ENCODE measurements at regions not wholly inside any gene's neighbourhood (a gene's known extent, or its start where the extent isn't known, plus 50 kb on each side); places are given as distances from the start of the nearest gene placed in this dataset.

DNA sequence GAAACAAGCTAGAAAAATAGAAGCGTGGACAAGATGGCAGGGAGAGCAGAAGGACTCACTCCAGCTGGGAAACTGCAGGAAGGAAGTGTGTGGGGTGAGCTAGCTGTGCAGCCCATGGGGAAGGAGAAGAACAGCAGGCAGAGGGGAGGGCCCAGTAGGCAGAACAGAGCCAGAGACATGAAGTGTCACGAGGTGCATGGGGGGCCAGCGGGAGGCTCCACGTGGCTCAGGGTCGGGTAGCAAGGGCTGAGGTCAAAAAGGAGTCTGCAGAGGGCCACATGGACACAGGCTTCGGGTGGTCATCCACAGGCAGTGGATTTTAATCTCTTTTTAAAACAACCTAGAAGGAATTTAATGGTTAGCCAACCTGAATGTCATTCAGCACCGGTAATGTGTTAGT lies 669.0 kb downstream of the BCL11B start:
- DNase-seq (ENCODE audit: insufficient read length, low spot score) = no peak
- TF ChIP-seq, protein P1, sequence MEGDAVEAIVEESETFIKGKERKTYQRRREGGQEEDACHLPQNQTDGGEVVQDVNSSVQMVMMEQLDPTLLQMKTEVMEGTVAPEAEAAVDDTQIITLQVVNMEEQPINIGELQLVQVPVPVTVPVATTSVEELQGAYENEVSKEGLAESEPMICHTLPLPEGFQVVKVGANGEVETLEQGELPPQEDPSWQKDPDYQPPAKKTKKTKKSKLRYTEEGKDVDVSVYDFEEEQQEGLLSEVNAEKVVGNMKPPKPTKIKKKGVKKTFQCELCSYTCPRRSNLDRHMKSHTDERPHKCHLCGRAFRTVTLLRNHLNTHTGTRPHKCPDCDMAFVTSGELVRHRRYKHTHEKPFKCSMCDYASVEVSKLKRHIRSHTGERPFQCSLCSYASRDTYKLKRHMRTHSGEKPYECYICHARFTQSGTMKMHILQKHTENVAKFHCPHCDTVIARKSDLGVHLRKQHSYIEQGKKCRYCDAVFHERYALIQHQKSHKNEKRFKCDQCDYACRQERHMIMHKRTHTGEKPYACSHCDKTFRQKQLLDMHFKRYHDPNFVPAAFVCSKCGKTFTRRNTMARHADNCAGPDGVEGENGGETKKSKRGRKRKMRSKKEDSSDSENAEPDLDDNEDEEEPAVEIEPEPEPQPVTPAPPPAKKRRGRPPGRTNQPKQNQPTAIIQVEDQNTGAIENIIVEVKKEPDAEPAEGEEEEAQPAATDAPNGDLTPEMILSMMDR (IDR thresholded peaks at IDR 0.05; ENCODE audit: insufficient read depth, missing control alignments) = no peak
- no peak for FAIRE-seq

DNA sequence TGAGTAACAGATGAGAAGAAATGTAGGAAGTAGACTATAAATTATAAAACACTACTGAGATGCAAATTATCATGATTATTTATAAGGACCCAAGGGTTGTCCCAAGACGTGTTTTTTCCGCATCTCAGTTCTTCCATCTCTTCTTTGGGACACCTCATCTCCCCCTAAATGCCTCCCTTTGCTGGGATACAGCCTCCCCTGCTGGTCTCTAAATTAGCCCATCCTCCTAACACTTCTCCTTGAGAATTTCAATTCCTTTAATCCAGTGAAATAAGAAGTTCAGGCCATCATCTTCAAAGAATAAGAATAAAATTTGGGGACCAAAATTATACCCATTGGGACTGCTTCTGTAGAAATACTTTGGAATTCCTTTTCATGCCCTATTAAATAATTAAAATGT lies 667.0 kb downstream of the BCL11B start:
- FAIRE-seq (no peak), DNase-seq (ENCODE audit: insufficient read length, low spot score) (no peak)
- TF ChIP-seq, protein P1 (IDR thresholded peaks at IDR 0.05; ENCODE audit: insufficient read depth, missing control alignments) = no peak

DNA sequence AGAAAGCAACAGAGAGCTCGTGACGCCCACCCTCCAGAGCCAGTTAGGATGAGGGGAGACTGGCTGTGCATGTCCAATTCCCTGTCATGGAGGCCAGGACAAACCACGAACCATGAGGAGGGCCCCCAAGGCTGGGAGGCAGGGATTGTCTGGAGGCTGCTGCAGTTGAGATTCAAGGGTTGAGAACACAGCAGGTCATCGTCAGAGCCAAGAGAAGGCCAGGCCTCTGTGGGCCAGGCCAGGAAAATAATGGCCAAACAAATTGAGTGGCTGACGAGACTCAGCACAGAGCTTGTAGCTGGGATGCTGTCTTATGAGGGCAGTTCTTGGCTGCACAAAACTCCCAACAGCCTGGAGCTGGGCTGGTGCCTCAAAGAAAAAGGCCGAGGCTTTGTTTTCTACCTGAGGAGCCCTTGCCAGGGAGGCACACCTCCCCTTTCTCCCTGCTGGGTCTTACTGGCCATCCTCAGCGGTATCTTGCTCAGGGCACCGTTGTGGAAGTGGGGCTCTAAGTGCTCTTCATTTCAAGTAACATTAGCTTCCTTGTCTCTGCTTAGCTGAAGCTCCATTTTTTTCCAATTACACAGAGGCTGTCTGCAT lies 665.9 kb downstream of the BCL11B start:
- no peak for FAIRE-seq
- no peak for DNase-seq (ENCODE audit: insufficient read length, low spot score)
- TF ChIP-seq, protein P1 (IDR thresholded peaks at IDR 0.05; ENCODE audit: insufficient read depth, missing control alignments) = no peak

DNA sequence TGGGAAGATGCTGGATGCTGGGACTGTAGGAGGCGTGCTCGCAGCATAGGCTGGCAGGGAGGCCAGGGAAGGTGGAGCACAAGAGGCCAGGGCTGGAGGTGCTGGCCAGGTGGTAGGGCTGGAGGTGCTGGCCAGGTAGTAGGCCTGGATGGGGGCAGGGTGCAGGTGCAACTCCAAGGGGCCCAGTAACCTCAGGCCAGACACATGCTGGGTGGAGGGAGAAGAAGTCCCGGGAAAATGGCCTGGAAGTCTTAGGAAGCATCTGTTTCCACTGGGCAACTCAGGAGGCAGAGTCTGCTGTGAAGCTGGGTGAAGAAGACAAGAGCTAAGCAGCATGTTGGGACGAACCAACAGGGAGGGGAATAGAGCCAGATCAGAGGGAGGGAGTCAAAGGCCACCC lies 665.2 kb downstream of the BCL11B start:
- DNase-seq (ENCODE audit: insufficient read length, low spot score) (no peak), FAIRE-seq (no peak)
- TF ChIP-seq, protein P1 (IDR thresholded peaks at IDR 0.05; ENCODE audit: insufficient read depth, missing control alignments) = no peak

DNA sequence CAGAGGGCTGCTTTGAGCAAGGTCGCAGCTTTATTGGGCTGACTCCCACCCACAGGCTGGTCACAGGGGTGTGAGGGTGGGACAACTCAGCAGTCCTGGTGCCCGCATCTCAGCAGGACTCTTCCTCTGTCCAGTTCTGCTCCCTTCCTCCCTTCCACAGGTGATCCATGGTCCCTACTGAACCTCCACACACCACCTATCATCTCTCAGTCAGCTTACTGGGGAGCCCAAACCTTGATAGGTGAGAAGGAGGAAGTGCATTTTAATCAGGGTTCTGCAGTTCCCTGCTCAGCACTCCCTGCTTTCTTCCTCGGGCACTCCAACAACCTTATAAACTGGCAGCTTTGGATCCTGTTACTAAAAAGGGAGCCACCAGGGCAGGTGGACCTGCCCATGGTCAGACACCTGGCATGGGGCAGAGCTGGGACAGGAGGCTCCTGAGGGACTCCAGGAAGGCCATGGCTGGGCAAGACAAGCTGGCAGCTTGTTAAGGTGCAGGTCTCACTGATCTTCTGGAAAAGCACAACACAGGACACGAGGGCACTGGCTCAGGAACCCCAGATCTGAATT lies 664.6 kb downstream of the BCL11B start:
- TF ChIP-seq, protein P1 (IDR thresholded peaks at IDR 0.05; ENCODE audit: insufficient read depth, missing control alignments) = no peak
- no peak for FAIRE-seq
- DNase-seq (ENCODE audit: insufficient read length, low spot score) = no peak

DNA sequence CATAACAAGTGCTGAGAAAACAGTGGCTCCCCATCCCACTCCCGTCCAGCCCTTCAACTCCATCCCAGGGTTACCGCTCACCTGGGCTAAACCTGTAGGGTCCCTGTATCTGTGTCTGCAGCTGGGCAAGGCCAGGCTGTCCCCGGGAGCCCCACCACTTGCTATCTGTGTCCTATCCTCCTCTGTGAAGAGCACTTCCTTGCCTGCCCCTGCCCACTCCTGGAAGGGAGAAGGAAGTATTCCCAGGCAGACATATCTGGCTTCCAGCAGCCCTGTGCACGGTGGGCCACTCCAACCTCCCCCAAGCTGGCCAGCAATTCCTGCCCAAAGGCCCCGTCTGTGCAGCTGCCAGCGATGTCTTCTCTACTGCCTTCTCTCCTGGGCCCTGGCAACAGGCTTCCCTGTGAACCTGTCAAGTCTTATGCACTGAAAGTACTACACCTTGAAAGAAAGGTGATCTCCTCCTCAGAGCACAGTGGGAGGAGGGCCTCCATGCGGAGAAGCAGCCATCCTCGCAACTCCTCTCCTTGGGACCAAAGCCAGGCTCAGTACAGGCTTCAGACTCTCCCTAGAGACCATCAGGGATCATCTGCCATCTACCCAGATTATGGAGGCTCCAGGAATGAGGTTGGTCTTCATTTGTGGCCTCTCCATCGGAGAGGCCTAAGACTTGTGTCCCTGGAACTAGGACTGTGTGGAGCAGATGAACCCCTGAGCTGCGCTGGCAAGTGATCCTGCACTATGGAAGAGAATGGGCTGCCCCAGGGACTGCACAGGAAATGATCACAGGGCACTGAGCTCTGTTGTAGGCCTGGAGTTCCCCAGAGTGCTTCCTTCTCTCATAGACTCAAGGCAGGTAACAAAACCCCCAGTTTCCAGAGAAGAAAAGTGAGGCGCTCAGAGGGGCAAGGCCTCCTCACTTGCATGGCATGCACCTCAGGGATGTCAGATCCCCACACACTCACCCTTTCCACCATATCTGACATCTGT lies 663.6 kb downstream of the BCL11B start:
- TF ChIP-seq, protein P1 (IDR thresholded peaks at IDR 0.05; ENCODE audit: insufficient read depth, missing control alignments) = no peak
- DNase-seq (ENCODE audit: insufficient read length, low spot score) (no peak), FAIRE-seq (no peak)
